HG03108 (cell line): ENCODE measurements at regions not wholly inside any gene's neighbourhood (a gene's known extent, or its start where the extent isn't known, plus 50 kb on each side); places are given as distances from the start of the nearest gene placed in this dataset.

ENCODE experiments used
- ATAC-seq: cut with Tn5 transposase; IDR thresholded peaks from one replicate; pipeline ENCODE4 v1.9.1; 2021; ENCODE audit warnings: moderate library complexity; ENCODE audit not compliant: unreplicated experiment

GRCh38 chr7:113998934-113999333 lies 80.1 kb upstream of the PPP1R3A start:
- ATAC-seq, result no peak

DNA sequence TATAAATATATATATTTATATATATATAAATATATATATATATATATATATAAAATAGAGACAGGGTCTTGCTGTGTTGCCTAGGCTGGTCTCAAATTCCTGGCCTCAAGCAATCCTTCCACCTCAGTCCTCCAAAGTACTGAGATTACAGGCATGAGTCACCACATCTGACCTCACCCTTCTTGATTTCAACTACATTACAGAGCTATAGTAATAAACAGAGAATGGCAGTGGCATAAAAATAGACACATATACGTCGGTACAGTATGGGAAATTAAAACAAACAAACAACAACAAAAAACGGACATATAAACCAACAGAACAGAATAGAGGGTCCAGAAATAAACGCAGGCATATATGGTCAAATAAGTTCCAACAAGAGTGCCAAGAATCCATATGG lies 77.6 kb upstream of the PPP1R3A start:
- ATAC-seq, result no peak

- ATAC-seq, result no peak
Observed at GRCh38 chr7:113986216-113986615, 67.4 kb upstream of the PPP1R3A start.

GRCh38 chr7:113976508-113976907 lies 57.7 kb upstream of the PPP1R3A start:
- ATAC-seq, result no peak

DNA sequence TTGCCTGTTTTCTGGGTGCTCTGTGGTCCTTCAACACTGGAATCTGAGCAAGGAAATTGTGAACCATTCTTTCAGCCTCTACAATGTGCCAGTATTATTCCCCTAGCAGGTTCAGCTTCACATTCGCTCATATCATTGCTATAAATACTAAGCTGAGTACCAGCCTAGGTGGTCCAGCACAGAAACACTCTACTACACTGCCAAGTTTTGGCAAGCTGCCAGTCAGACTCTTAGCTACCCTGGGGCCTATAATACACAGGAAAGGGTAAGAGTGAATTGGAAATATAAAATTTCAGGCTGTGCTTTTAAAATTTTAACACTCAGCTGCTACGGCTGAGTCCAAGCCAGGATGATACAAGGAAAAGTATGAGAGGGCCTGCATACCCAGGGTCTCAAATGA lies 49.9 kb upstream of the PPP1R3A start:
- no peak for ATAC-seq
